ENCODE measurements at regions not wholly inside any gene's neighbourhood (a gene's known extent, or its start where the extent isn't known, plus 50 kb on each side); places are given as distances from the start of the nearest gene placed in this dataset. TPM values are rescaled to one million over a fixed set of nuclear protein-coding genes. Genes with fewer than 3 reads are reported as not detected.
"Not testable (repeated sequence)": the region's sequence is repeated elsewhere in the genome, so short reads cannot be mapped to it uniquely, and the experiment has no call there.

DNA sequence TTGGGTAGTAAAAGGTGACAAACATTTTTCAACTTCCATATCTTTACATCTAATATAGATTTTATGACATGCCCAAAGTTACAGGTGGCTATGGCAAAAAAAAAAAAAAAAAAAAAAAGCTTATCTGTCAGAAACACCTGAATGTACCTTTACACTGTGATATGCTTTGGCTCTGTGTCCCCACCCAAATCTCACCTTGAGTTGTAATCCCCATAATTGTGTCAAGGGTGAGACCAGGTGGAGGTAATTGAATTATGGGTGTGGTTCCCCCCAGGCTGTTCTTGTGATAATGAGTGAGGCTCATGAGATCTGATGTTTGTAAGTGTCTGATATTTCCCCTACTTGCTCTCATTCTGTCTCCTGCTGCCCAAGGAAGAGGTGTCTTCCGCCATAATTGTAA, 139.6 kb upstream of the LRRC61 start:
- not testable (repeated sequence) for H3K79me2 ChIP-seq (ENCODE audit: low read depth); H3K27ac Mint-ChIP-seq; H3K4me3 Mint-ChIP-seq; H3K4me2 ChIP-seq; H3K36me3 ChIP-seq; H3K4me3 ChIP-seq; H3K36me3 Mint-ChIP-seq; H3K27me3 Mint-ChIP-seq (ENCODE audit: insufficient read depth, low read depth); H3K9me3 Mint-ChIP-seq; H3K27ac ChIP-seq; H3K27me3 ChIP-seq; H2AFZ ChIP-seq (replicated peaks); DNase-seq (ENCODE audit: low spot score); H3K4me1 Mint-ChIP-seq; H3K9ac ChIP-seq; H3F3A ChIP-seq (ENCODE audit: low read depth); H3K9me3 ChIP-seq (ENCODE audit: low read depth); H3K4me1 ChIP-seq; H4K20me1 ChIP-seq (ENCODE audit: low read depth)

GRCh38 chr7:150189963-150190362, 133.2 kb upstream of the LRRC61 start:
- DNase-seq (ENCODE audit: low spot score); H3K4me3 Mint-ChIP-seq; H3K9ac ChIP-seq; H3K9me3 Mint-ChIP-seq; H2AFZ ChIP-seq (replicated peaks); H3K9me3 ChIP-seq (ENCODE audit: low read depth); H3K27me3 Mint-ChIP-seq (ENCODE audit: insufficient read depth, low read depth); H3F3A ChIP-seq (ENCODE audit: low read depth); H4K20me1 ChIP-seq (ENCODE audit: low read depth); H3K36me3 ChIP-seq; H3K4me1 ChIP-seq; H3K36me3 Mint-ChIP-seq; H3K27ac Mint-ChIP-seq; H3K4me2 ChIP-seq; H3K4me3 ChIP-seq; H3K79me2 ChIP-seq (ENCODE audit: low read depth); H3K27me3 ChIP-seq; H3K27ac ChIP-seq; H3K4me1 Mint-ChIP-seq: not testable (repeated sequence)

DNA sequence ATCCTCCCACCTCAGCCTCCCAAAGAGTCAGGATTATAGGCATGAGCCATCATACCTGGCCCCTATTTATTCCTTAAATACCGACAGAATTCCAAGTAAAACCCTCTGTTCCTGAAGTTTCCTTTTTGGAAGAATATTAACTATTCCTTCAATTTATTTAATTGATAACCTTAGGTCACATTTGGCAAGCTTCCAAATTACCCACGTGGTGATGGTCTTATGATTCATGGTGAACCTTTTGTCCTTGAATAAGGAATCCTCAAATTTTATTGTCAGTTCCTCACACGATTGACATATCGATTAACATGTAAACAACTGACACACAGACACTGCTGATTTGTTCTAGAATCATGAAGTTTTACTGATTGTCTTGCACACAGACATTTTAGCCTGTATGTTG, 130.6 kb upstream of the LRRC61 start:
- not testable (repeated sequence) for H3K27me3 ChIP-seq; H3K9ac ChIP-seq; H3K27me3 Mint-ChIP-seq (ENCODE audit: insufficient read depth, low read depth); H3K27ac Mint-ChIP-seq; H3K36me3 Mint-ChIP-seq; H3K9me3 ChIP-seq (ENCODE audit: low read depth); H2AFZ ChIP-seq (replicated peaks); DNase-seq (ENCODE audit: low spot score); H3K36me3 ChIP-seq; H3K27ac ChIP-seq; H3K4me2 ChIP-seq; H3K4me3 ChIP-seq; H3K79me2 ChIP-seq (ENCODE audit: low read depth); H3K4me1 ChIP-seq; H3F3A ChIP-seq (ENCODE audit: low read depth); H3K9me3 Mint-ChIP-seq; H3K4me3 Mint-ChIP-seq; H4K20me1 ChIP-seq (ENCODE audit: low read depth)
- peaks cover 12% of the 10 kb centered on the region for H3K4me1 Mint-ChIP-seq

DNA sequence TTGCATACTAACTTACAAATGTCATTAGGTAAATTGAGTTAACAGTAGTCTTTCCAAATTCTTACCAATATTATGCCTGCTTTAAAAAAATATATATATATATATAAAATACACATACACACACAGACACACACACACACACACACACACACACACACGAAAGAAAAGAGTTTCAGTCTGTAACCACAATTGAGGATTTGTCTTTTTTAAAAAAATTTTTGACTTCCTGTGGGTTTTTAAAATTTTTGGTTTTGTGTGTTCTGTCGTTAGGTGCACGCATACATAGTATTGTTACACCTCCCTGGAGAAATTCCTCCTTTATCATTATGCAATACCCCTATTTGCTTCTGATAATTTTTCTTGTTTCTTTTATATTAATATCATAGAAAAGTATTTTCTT, 129.3 kb upstream of the LRRC61 start:
- not testable (repeated sequence) for H3K27me3 Mint-ChIP-seq (ENCODE audit: insufficient read depth, low read depth); H3K36me3 ChIP-seq; H3K27me3 ChIP-seq; H3F3A ChIP-seq (ENCODE audit: low read depth); H3K27ac Mint-ChIP-seq; H4K20me1 ChIP-seq (ENCODE audit: low read depth); H2AFZ ChIP-seq (replicated peaks); H3K4me3 ChIP-seq; H3K9me3 ChIP-seq (ENCODE audit: low read depth); H3K4me1 ChIP-seq; H3K4me2 ChIP-seq; H3K79me2 ChIP-seq (ENCODE audit: low read depth); H3K9ac ChIP-seq; H3K4me3 Mint-ChIP-seq; H3K27ac ChIP-seq; H3K36me3 Mint-ChIP-seq; DNase-seq (ENCODE audit: low spot score); H3K9me3 Mint-ChIP-seq
- H3K4me1 Mint-ChIP-seq = peaks cover 13% of the 10 kb centered on the region

Small RNA genes lying in the stretch of these regions (small RNA-seq; reads per million reads assigned to genes)
- gene AC092666.2 = not detected
